Endothelial cell of umbilical vein (primary cell): ENCODE measurements at regions not wholly inside any gene's neighbourhood (a gene's known extent, or its start where the extent isn't known, plus 50 kb on each side); places are given as distances from the start of the nearest gene placed in this dataset.

Source experiments
- BruUV-seq: library from RNA; stranded (reverse); fragments of 400-500 nt; replicated peaks from 2 replicates; lab custom pipeline; 2021; lab: Mats Ljungman, UMichigan
- CTCF ChIA-PET: fragments of 300-600, 350-600 bp; sonication (Branson Sonifier 250); formaldehyde crosslinking; loops from one replicate; lab custom pipeline; 2021; ENCODE audit warnings: antibody characterized with exemption, inconsistent platforms; lab: Charles Lee
- POLR2A ChIA-PET: fragments of 300-600, 350-600 bp; sonication (Branson Sonifier 250); formaldehyde crosslinking; loops from one replicate; lab custom pipeline; 2021; ENCODE audit warnings: antibody characterized with exemption, inconsistent platforms; lab: Charles Lee
- DNase-seq: peaks from one replicate; pipeline ENCODE4 v3.0.0-alpha.2; 2011; ENCODE audit warnings: low read depth, low spot score
- FAIRE-seq: peaks from 2 replicates; lab custom pipeline; 2011; peaks lifted over from hg19 to GRCh38; lab: Jason Lieb, UNC
- H2AFZ ChIP-seq: 2 replicates; pipeline ENCODE4 v1.6.0; 2012; ENCODE audit warnings: low read depth, low read length, control low read depth, inconsistent platforms
- H3K27ac ChIP-seq: 2 replicates; pipeline ENCODE4 v1.5.1; 2011; ENCODE audit warnings: low read depth, mild to moderate bottlenecking, control low read depth, low read length, moderate library complexity; ENCODE audit not compliant: insufficient read depth
- H3K27me3 ChIP-seq, 2 experiments: 2 replicates each; pipeline versions ENCODE4 v1.6.0 to v1.6.1; 2011; ENCODE audit warnings: low read length in 2 of 2, mixed read lengths in 1 of 2; ENCODE audit not compliant: control insufficient read depth in 2 of 2, insufficient read depth in 2 of 2
- H3K36me3 ChIP-seq, 2 experiments: 2 replicates in 1 of 2; 3 replicates in 1 of 2; pipeline ENCODE4 v1.5.1; 2011; ENCODE audit warnings: low read length in 2 of 2, mild to moderate bottlenecking in 1 of 2, moderate library complexity in 1 of 2; ENCODE audit not compliant: control insufficient read depth in 2 of 2, insufficient read depth in 2 of 2; ENCODE audit errors: extremely low read depth in 1 of 2
- H3K4me1 ChIP-seq: 3 replicates; pipeline ENCODE4 v1.5.1; 2011; ENCODE audit warnings: mild to moderate bottlenecking, low read length; ENCODE audit not compliant: control insufficient read depth, insufficient read depth; ENCODE audit errors: extremely low read depth
- H3K4me2 ChIP-seq: 2 replicates; pipeline ENCODE4 v1.6.1; 2011; ENCODE audit warnings: low read length, control low read depth, mixed read lengths; ENCODE audit not compliant: insufficient read depth
- H3K4me3 ChIP-seq, 3 experiments: fragments of 200-600 bp in 1 of 3; sonication (generic), shearing (Covaris generic) in 1 of 3; replicated peaks in 1 of 3; 2 replicates each; pipeline ENCODE4 v1.5.1; 2011 to 2016; ENCODE audit warnings: control low read depth in 3 of 3, low read length in 3 of 3, mild to moderate bottlenecking in 2 of 3, inconsistent platforms in 1 of 3, low read depth in 1 of 3, moderate library complexity in 1 of 3; ENCODE audit not compliant: insufficient read depth in 1 of 3
- H3K79me2 ChIP-seq: 2 replicates; pipeline ENCODE4 v1.6.0; 2012; ENCODE audit warnings: low read length, inconsistent platforms; ENCODE audit not compliant: control insufficient read depth, insufficient read depth
- H3K9ac ChIP-seq: replicated peaks from 2 replicates; pipeline ENCODE3; 2011; ENCODE audit warnings: low read length, control low read depth; ENCODE audit not compliant: insufficient read depth; ENCODE audit errors: extremely low read depth
- H3K9me1 ChIP-seq: replicated peaks from 3 replicates; pipeline ENCODE4 v1.6.0; 2011; ENCODE audit warnings: mild to moderate bottlenecking, low read length; ENCODE audit not compliant: control insufficient read depth, insufficient read depth; ENCODE audit errors: extremely low read depth
- H3K9me3 ChIP-seq: replicated peaks from 2 replicates; pipeline ENCODE4 v1.5.1; 2012; ENCODE audit warnings: low read length, inconsistent platforms; ENCODE audit not compliant: control insufficient read depth, insufficient read depth
- H4K20me1 ChIP-seq: replicated peaks from 2 replicates; pipeline ENCODE3; 2011; ENCODE audit warnings: mild to moderate bottlenecking, low read length; ENCODE audit not compliant: control insufficient read depth, insufficient read depth; ENCODE audit errors: extremely low read depth
- CTCF ChIP-seq, 2 donors: IDR thresholded peaks; 1 replicate in 1 of 2; 2 replicates in 1 of 2; pipeline ENCODE4 v1.5.1; 2011; ENCODE audit warnings: low read length in 2 of 2, mild to moderate bottlenecking in 2 of 2, moderate library complexity in 2 of 2, control low read depth in 1 of 2, inconsistent platforms in 1 of 2, low read depth in 1 of 2; ENCODE audit not compliant: insufficient read depth in 1 of 2; ENCODE audit errors: extremely low read depth in 1 of 2
- EZH2 ChIP-seq: IDR thresholded peaks from 2 replicates; pipeline ENCODE4 v1.6.1; 2012; ENCODE audit warnings: borderline replicate concordance, low read depth, mild to moderate bottlenecking, moderate library complexity, low read length, inconsistent platforms; ENCODE audit not compliant: severe bottlenecking
- FOS ChIP-seq: IDR thresholded peaks from 2 replicates; pipeline ENCODE4 v1.6.1; 2011; ENCODE audit warnings: mild to moderate bottlenecking, low read length, moderate library complexity, borderline replicate concordance; ENCODE audit not compliant: insufficient read depth
- GATA2 ChIP-seq: IDR thresholded peaks from 2 replicates; pipeline ENCODE4 v1.7.0; 2011; ENCODE audit warnings: low read depth, mild to moderate bottlenecking, moderate library complexity, mixed read lengths, low read length; ENCODE audit not compliant: insufficient read length, insufficient read depth
- JUN ChIP-seq: IDR thresholded peaks from 2 replicates; pipeline ENCODE4 v1.6.1; 2011; ENCODE audit warnings: borderline replicate concordance, low read depth; ENCODE audit not compliant: insufficient read length, insufficient read depth
- MAX ChIP-seq: IDR thresholded peaks from 2 replicates; pipeline ENCODE4 v1.6.1; 2011; ENCODE audit not compliant: insufficient read depth, insufficient read length
- MYC ChIP-seq: IDR thresholded peaks from one replicate; pipeline ENCODE4 v1.6.1; 2011; ENCODE audit warnings: mild to moderate bottlenecking, low read depth, low read length
- POLR2A ChIP-seq: IDR thresholded peaks from 2 replicates; pipeline ENCODE4 v1.6.1; 2012; ENCODE audit warnings: low read depth, mild to moderate bottlenecking, control low read depth, low read length
- POLR2AphosphoS5 ChIP-seq: IDR thresholded peaks from 2 replicates; pipeline ENCODE4 v1.6.1; 2012; ENCODE audit warnings: low read depth, mild to moderate bottlenecking, control low read depth, low read length, moderate library complexity; ENCODE audit not compliant: insufficient read depth
- dilution Hi-C: fragments of 300-500 bp; cut with MboI; formaldehyde crosslinking; loops from one replicate; pipeline ENCODE4 v1.15.0; 2019; ENCODE audit warnings: low sequenced_read_pairs; ENCODE audit not compliant: extremely low pct_ligation_motif_present
- intact Hi-C: fragments of 100-400 bp; cut with micrococcal nuclease; formaldehyde crosslinking; loops from one replicate; pipeline ENCODE4 v1.10.0; 2022

GRCh38 chr3:81311321-81311720 lies 450.1 kb downstream of the GBE1 start:
- no peaks in the 10 kb centered on the region for H3K36me3 ChIP-seq
- no TSS peak for BruUV-seq
- TF ChIP-seq POLR2AphosphoS5 = no peak
- TF ChIP-seq CTCF (IDR thresholded peaks at IDR 0.05; ENCODE audit: extremely low read depth in 1 of 2, insufficient read depth in 1 of 2, low read depth in 1 of 2, low read length in 2 of 2) = no peak
- no peak for TF ChIP-seq MAX
- no peak for TF ChIP-seq EZH2
- TF ChIP-seq GATA2 = no peak
- no peak for TF ChIP-seq FOS
- TF ChIP-seq JUN = no peak
- TF ChIP-seq MYC = no peak
- TF ChIP-seq POLR2A = no peak
- intact Hi-C loops (no loop called here), dilution Hi-C loops (no loop called here)
- H3K4me2 ChIP-seq = no peak overlapping the region
- H3K9me1 ChIP-seq = no peaks in the 10 kb centered on the region
- ChIA-PET POLR2A (no interaction called here), CTCF (no interaction called here)
- no peaks in the 10 kb centered on the region for H4K20me1 ChIP-seq
- H3K27me3 ChIP-seq = no peaks in the 10 kb centered on the region
- H3K9ac ChIP-seq = no peak overlapping the region
- no peak for DNase-seq
- H3K79me2 ChIP-seq = no peaks in the 10 kb centered on the region
- H3K27ac ChIP-seq = no peak overlapping the region
- H3K4me3 ChIP-seq = no peak overlapping the region
- no peak overlapping the region for H2AFZ ChIP-seq
- peaks cover 16% of the 10 kb centered on the region for H3K4me1 ChIP-seq
- no peaks in the 10 kb centered on the region for H3K9me3 ChIP-seq
- no peak for FAIRE-seq
